Neural cell (in vitro differentiated cells): ENCODE measurements at regions not wholly inside any gene's neighbourhood (a gene's known extent, or its start where the extent isn't known, plus 50 kb on each side); places are given as distances from the start of the nearest gene placed in this dataset.

Experiments
- H2AFZ ChIP-seq: fragments of 200-600, 300-800 bp; sonication (generic), shearing (Covaris generic); 2 replicates; pipeline ENCODE4 v1.6.0; 2014; ENCODE audit warnings: low read depth, mild to moderate bottlenecking, antibody characterized with exemption, low read length, moderate library complexity
- H3F3A ChIP-seq: fragments of 200-600 bp; shearing (Covaris generic); 2 replicates; pipeline ENCODE4 v1.6.1; 2016; ENCODE audit warnings: mild to moderate bottlenecking, moderate library complexity, mixed read lengths, antibody characterized with exemption, low read length; ENCODE audit not compliant: insufficient read depth, poor library complexity, severe bottlenecking
- H3K27ac ChIP-seq: fragments of 200-600, 300-800 bp; sonication (generic), shearing (Covaris generic); 2 replicates; pipeline ENCODE4 v1.5.1; 2014; ENCODE audit warnings: mild to moderate bottlenecking, low read length, moderate library complexity
- H3K27me3 ChIP-seq: fragments of 300-800, 200-600 bp; sonication (generic), shearing (Covaris generic); 2 replicates; pipeline ENCODE4 v1.6.0; 2014; ENCODE audit warnings: mild to moderate bottlenecking, low read depth, low read length, moderate library complexity; ENCODE audit not compliant: insufficient read depth
- H3K36me3 ChIP-seq: fragments of 300-800, 200-600 bp; sonication (generic), shearing (Covaris generic); 2 replicates; pipeline ENCODE4 v1.5.1; 2014; ENCODE audit warnings: mild to moderate bottlenecking, antibody characterized with exemption, low read length, moderate library complexity; ENCODE audit not compliant: insufficient read depth
- H3K4me2 ChIP-seq: fragments of 300-800, 200-600 bp; sonication (generic), shearing (Covaris generic); 2 replicates; pipeline ENCODE4 v1.6.0; 2014; ENCODE audit warnings: mild to moderate bottlenecking, low read length
- H3K4me3 ChIP-seq: fragments of 300-800, 200-600 bp; sonication (generic), shearing (Covaris generic); 2 replicates; pipeline ENCODE4 v1.5.1; 2014; ENCODE audit warnings: mild to moderate bottlenecking, low read length, moderate library complexity
- H3K79me2 ChIP-seq: fragments of 200-600 bp; shearing (Covaris generic); replicated peaks from 2 replicates; pipeline ENCODE4 v1.6.0; 2014; ENCODE audit warnings: mild to moderate bottlenecking, low read length, moderate library complexity; ENCODE audit not compliant: insufficient read depth
- H3K9ac ChIP-seq: fragments of 300-800, 200-600 bp; sonication (generic), shearing (Covaris generic); 2 replicates; pipeline ENCODE4 v1.6.1; 2016; ENCODE audit warnings: mild to moderate bottlenecking, low read length, mixed read lengths
- H3K9me2 ChIP-seq: fragments of 200-600 bp; shearing (Covaris generic); 2 replicates; pipeline ENCODE4 v1.6.1; 2016; ENCODE audit warnings: mild to moderate bottlenecking, low read length, mixed read lengths; ENCODE audit not compliant: insufficient read depth
- H3K9me3 ChIP-seq: fragments of 200-600, 300-800 bp; sonication (generic), shearing (Covaris generic); 2 replicates; pipeline ENCODE4 v1.6.1; 2016; ENCODE audit warnings: mild to moderate bottlenecking, mixed run types, low read length, moderate library complexity, mixed read lengths
- H4K20me1 ChIP-seq: fragments of 200-600 bp; shearing (Covaris generic); 2 replicates; pipeline ENCODE4 v1.6.1; 2016; ENCODE audit warnings: mild to moderate bottlenecking, mixed run types; ENCODE audit not compliant: insufficient read depth
- CTCF ChIP-seq: fragments of 450-650 bp; IDR thresholded peaks from 2 replicates; pipeline ENCODE4 v1.5.1; 2014; ENCODE audit warnings: antibody characterized with exemption, mild to moderate bottlenecking, moderate library complexity; ENCODE audit not compliant: poor library complexity, severe bottlenecking
- EP300 ChIP-seq: fragments of 450-650 bp; conservative IDR thresholded peaks from 2 replicates; pipeline ENCODE4 v1.6.1; 2014; ENCODE audit warnings: antibody characterized with exemption, mild to moderate bottlenecking, moderate library complexity; ENCODE audit not compliant: poor library complexity, severe bottlenecking
- EZH2 ChIP-seq: fragments of 200-600, 300-800 bp; shearing (Covaris generic), sonication (generic); IDR thresholded peaks from 2 replicates; pipeline ENCODE4 v1.6.1; 2014; ENCODE audit warnings: antibody characterized with exemption, low read length, borderline replicate concordance, mild to moderate bottlenecking; ENCODE audit not compliant: insufficient read depth, poor library complexity, severe bottlenecking
- MXI1 ChIP-seq: fragments of 450-650 bp; conservative IDR thresholded peaks from 2 replicates; pipeline ENCODE4 v1.6.1; 2014; ENCODE audit warnings: antibody characterized with exemption, mild to moderate bottlenecking; ENCODE audit not compliant: poor library complexity, severe bottlenecking
- POLR2AphosphoS5 ChIP-seq: IDR thresholded peaks from 2 replicates; pipeline ENCODE4 v1.6.1; 2012
- RAD21 ChIP-seq: fragments of 450-650 bp; conservative IDR thresholded peaks from 2 replicates; pipeline ENCODE4 v1.6.1; 2014; ENCODE audit warnings: antibody characterized with exemption, mild to moderate bottlenecking, moderate library complexity
- SMC3 ChIP-seq: fragments of 450-650 bp; conservative IDR thresholded peaks from 2 replicates; pipeline ENCODE4 v1.6.1; 2014; ENCODE audit warnings: antibody characterized with exemption, mild to moderate bottlenecking, moderate library complexity; ENCODE audit not compliant: poor library complexity
- TAF1 ChIP-seq: IDR thresholded peaks from 2 replicates; pipeline ENCODE4 v1.6.1; 2012; ENCODE audit warnings: low read depth
- TF ChIP-seq, protein P1 (sequence below): IDR thresholded peaks from 2 replicates; pipeline ENCODE4 v1.6.1; 2012; ENCODE audit warnings: borderline replicate concordance

- Histone ChIP-seq H2AFZ (no peak overlapping the region), H3K9me3 (no peaks in the 10 kb centered on the region), H4K20me1 (no peaks in the 10 kb centered on the region), H3K4me3 (no peak overlapping the region), H3K9me2 (no peaks in the 10 kb centered on the region), H3F3A (no peaks in the 10 kb centered on the region), H3K36me3 (no peaks in the 10 kb centered on the region), H3K27me3 (no peaks in the 10 kb centered on the region), H3K79me2 (no peaks in the 10 kb centered on the region), H3K9ac (no peak overlapping the region), H3K27ac (no peak overlapping the region), H3K4me2 (no peak overlapping the region)
- TF ChIP-seq, protein P1, sequence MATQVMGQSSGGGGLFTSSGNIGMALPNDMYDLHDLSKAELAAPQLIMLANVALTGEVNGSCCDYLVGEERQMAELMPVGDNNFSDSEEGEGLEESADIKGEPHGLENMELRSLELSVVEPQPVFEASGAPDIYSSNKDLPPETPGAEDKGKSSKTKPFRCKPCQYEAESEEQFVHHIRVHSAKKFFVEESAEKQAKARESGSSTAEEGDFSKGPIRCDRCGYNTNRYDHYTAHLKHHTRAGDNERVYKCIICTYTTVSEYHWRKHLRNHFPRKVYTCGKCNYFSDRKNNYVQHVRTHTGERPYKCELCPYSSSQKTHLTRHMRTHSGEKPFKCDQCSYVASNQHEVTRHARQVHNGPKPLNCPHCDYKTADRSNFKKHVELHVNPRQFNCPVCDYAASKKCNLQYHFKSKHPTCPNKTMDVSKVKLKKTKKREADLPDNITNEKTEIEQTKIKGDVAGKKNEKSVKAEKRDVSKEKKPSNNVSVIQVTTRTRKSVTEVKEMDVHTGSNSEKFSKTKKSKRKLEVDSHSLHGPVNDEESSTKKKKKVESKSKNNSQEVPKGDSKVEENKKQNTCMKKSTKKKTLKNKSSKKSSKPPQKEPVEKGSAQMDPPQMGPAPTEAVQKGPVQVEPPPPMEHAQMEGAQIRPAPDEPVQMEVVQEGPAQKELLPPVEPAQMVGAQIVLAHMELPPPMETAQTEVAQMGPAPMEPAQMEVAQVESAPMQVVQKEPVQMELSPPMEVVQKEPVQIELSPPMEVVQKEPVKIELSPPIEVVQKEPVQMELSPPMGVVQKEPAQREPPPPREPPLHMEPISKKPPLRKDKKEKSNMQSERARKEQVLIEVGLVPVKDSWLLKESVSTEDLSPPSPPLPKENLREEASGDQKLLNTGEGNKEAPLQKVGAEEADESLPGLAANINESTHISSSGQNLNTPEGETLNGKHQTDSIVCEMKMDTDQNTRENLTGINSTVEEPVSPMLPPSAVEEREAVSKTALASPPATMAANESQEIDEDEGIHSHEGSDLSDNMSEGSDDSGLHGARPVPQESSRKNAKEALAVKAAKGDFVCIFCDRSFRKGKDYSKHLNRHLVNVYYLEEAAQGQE, result no peak
- TF ChIP-seq CTCF, result no peak
- TF ChIP-seq EP300, result no peak
- TF ChIP-seq TAF1, result no peak
- TF ChIP-seq MXI1, result no peak
- TF ChIP-seq SMC3, result no peak
- no peak for TF ChIP-seq EZH2
- TF ChIP-seq RAD21, result no peak
These were observed 269.8 kb upstream of the ADAMTS9 start for GRCh38 chr3:64957408-64958198.

DNA sequence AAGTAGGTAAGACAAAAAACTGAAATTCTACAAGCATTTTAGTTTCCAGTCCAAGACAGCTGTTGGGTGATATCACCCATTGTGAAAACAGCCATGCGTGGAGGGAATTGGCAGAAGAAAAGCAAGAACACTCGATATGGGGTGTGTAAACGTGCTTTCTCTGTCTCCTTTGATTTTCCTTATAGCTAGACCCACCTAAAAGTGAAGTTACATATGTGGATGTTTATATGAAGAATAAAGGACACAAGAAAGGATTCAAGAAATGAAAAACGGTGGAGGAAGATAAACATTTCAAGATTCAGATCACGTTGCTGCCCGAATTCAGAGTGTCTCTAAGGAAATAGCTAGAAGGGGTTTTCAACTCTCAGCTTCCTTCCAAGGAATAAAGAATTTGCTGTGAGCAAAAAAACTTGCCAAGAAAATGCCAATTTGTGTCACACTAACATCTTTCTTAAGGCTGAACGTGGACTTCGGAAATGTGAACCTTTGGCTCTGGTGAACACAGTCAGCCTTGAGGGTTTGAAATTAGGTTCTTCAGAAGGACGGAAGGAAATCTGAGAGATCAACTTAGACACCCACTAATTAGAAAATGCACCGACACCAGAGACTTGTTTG lies 269.0 kb upstream of the ADAMTS9 start:
- H3K9me3 ChIP-seq, result no peaks in the 10 kb centered on the region
- no peak overlapping the region for H3K9ac ChIP-seq
- H4K20me1 ChIP-seq, result no peaks in the 10 kb centered on the region
- no peak overlapping the region for H3K4me2 ChIP-seq
- no peak overlapping the region for H3K27ac ChIP-seq
- H3K27me3 ChIP-seq, result no peaks in the 10 kb centered on the region
- no peak overlapping the region for H2AFZ ChIP-seq
- H3K79me2 ChIP-seq, result no peaks in the 10 kb centered on the region
- H3K4me3 ChIP-seq, result no peak overlapping the region
- H3K9me2 ChIP-seq, result no peaks in the 10 kb centered on the region
- no peaks in the 10 kb centered on the region for H3F3A ChIP-seq
- no peaks in the 10 kb centered on the region for H3K36me3 ChIP-seq
- TF ChIP-seq SMC3, result no peak
- no peak for TF ChIP-seq MXI1
- no peak for TF ChIP-seq RAD21
- no peak for TF ChIP-seq EP300
- TF ChIP-seq TAF1, result no peak
- TF ChIP-seq EZH2, result no peak
- no peak for TF ChIP-seq POLR2AphosphoS5
- TF ChIP-seq, protein P1, result no peak
- no peak for TF ChIP-seq CTCF
